ENCODE measurements at regions not wholly inside any gene's neighbourhood (a gene's known extent, or its start where the extent isn't known, plus 50 kb on each side); places are given as distances from the start of the nearest gene placed in this dataset.

DNA sequence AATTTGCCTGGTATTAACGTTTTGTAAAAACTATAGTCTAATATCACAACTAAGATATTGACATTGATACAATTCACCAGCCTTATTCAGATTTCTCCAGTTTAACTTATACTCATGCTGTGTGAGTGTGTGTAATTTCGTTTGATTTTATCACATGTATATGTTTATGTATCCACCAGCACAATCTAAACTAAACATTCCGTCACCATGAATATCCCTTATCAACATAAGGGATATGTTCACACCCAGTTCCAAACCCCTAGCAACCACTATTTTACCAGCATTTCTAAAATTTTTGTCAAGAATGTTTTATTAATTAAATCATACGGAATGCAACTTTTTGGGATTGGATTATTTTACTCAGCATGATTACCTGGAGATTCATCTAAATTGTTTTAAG lies 450.3 kb downstream of the FBXO15 start:
- Histone ChIP-seq H3K36me3 (ENCODE audit: insufficient read depth, low read length) (no peaks in the 10 kb centered on the region), H3K79me2 (ENCODE audit: insufficient read depth, low read length) (no peaks in the 10 kb centered on the region), H3K4me2 (ENCODE audit: low read depth, low read length, poor library complexity, severe bottlenecking) (no peak overlapping the region), H3F3A (ENCODE audit: low read depth) (no peaks in the 10 kb centered on the region), H2AFZ (ENCODE audit: low read length) (no peak overlapping the region), H3K27me3 (ENCODE audit: insufficient read depth, low read length, poor library complexity, severe bottlenecking) (no peaks in the 10 kb centered on the region), H3K9me3 (ENCODE audit: insufficient read depth, low read depth, low read length) (no peaks in the 10 kb centered on the region), H3K9me2 (replicated peaks; ENCODE audit: low read depth, low read length) (no peaks in the 10 kb centered on the region), H4K20me1 (ENCODE audit: insufficient read depth, low read length, poor library complexity, severe bottlenecking) (no peaks in the 10 kb centered on the region), H3K4me1 (ENCODE audit: insufficient read depth, low read length, poor library complexity, severe bottlenecking) (peaks cover 2% of the 10 kb centered on the region), H3K4me3 (ENCODE audit: low read length, poor library complexity, severe bottlenecking) (no peak overlapping the region), H3K9ac (ENCODE audit: low read depth, low read length, poor library complexity, severe bottlenecking) (no peak overlapping the region)
- TF ChIP-seq EZH2phosphoT487 (IDR thresholded peaks at IDR 0.05; ENCODE audit: borderline replicate concordance) (no peak), CTCF (conservative IDR thresholded peaks at IDR 0.05; ENCODE audit: low read length) (no peak)

DNA sequence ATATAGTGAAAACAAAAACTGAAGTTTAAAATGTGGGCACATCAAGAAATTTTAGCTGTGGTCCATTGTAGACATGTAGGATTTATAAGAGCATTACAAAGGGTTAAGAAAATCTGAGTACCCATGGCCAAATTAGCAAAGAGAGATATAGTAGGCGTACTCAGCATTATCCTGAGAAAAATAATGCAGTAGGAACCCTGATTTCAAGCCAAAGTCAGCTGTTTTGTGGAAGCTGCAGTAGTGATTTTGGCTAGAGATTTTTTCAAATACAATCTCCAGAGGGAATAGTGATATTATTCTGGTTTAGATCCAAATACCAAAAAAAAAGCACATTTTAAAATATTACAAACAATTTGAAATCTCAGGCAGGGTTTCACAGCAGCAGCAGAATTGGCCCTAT lies 450.9 kb downstream of the FBXO15 start:
- no peak overlapping the region for H3K4me3 ChIP-seq (ENCODE audit: low read length, poor library complexity, severe bottlenecking)
- no peaks in the 10 kb centered on the region for H3F3A ChIP-seq (ENCODE audit: low read depth)
- H3K4me1 ChIP-seq (ENCODE audit: insufficient read depth, low read length, poor library complexity, severe bottlenecking), result no peaks in the 10 kb centered on the region
- H3K9me2 ChIP-seq (replicated peaks; ENCODE audit: low read depth, low read length), result no peaks in the 10 kb centered on the region
- H3K36me3 ChIP-seq (ENCODE audit: insufficient read depth, low read length), result no peaks in the 10 kb centered on the region
- H3K4me2 ChIP-seq (ENCODE audit: low read depth, low read length, poor library complexity, severe bottlenecking), result no peak overlapping the region
- H2AFZ ChIP-seq (ENCODE audit: low read length), result no peak overlapping the region
- H3K79me2 ChIP-seq (ENCODE audit: insufficient read depth, low read length), result no peaks in the 10 kb centered on the region
- no peak overlapping the region for H3K9ac ChIP-seq (ENCODE audit: low read depth, low read length, poor library complexity, severe bottlenecking)
- no peaks in the 10 kb centered on the region for H4K20me1 ChIP-seq (ENCODE audit: insufficient read depth, low read length, poor library complexity, severe bottlenecking)
- no peaks in the 10 kb centered on the region for H3K9me3 ChIP-seq (ENCODE audit: insufficient read depth, low read depth, low read length)
- no peak for TF ChIP-seq EZH2phosphoT487 (IDR thresholded peaks at IDR 0.05; ENCODE audit: borderline replicate concordance)
- H3K27me3 ChIP-seq (ENCODE audit: insufficient read depth, low read length, poor library complexity, severe bottlenecking), result no peaks in the 10 kb centered on the region

DNA sequence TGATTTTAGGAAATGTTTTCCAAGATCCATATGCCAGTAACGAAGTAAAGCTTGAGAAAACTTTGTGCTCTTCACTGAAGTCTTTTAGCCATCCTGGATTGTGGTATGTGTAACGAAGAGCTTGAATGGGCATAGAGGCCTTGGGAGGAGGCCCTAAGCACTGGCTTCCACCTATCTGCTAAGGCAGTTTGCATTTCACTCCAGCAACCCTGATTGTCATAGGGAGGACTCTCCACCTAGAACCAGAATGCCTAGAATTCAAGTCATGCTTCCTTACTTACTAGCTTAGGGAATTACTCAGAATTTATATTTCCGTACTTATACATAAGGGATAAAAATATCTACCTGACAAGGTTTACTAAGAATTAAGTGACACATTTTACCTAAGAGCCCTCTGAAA lies 451.5 kb downstream of the FBXO15 start:
- H4K20me1 ChIP-seq (ENCODE audit: insufficient read depth, low read length, poor library complexity, severe bottlenecking), result no peaks in the 10 kb centered on the region
- no peaks in the 10 kb centered on the region for H3K79me2 ChIP-seq (ENCODE audit: insufficient read depth, low read length)
- no peaks in the 10 kb centered on the region for H3K36me3 ChIP-seq (ENCODE audit: insufficient read depth, low read length)
- no peak overlapping the region for H2AFZ ChIP-seq (ENCODE audit: low read length)
- no peak overlapping the region for H3K4me3 ChIP-seq (ENCODE audit: low read length, poor library complexity, severe bottlenecking)
- H3F3A ChIP-seq (ENCODE audit: low read depth), result no peaks in the 10 kb centered on the region
- H3K4me2 ChIP-seq (ENCODE audit: low read depth, low read length, poor library complexity, severe bottlenecking), result no peak overlapping the region
- H3K9ac ChIP-seq (ENCODE audit: low read depth, low read length, poor library complexity, severe bottlenecking), result no peak overlapping the region
- no peaks in the 10 kb centered on the region for H3K9me2 ChIP-seq (replicated peaks; ENCODE audit: low read depth, low read length)
- H3K9me3 ChIP-seq (ENCODE audit: insufficient read depth, low read depth, low read length), result no peaks in the 10 kb centered on the region
- H3K4me1 ChIP-seq (ENCODE audit: insufficient read depth, low read length, poor library complexity, severe bottlenecking), result no peaks in the 10 kb centered on the region
- no peaks in the 10 kb centered on the region for H3K27me3 ChIP-seq (ENCODE audit: insufficient read depth, low read length, poor library complexity, severe bottlenecking)
- TF ChIP-seq EZH2phosphoT487 (IDR thresholded peaks at IDR 0.05; ENCODE audit: borderline replicate concordance) (no peak), CTCF (conservative IDR thresholded peaks at IDR 0.05; ENCODE audit: low read length) (no peak)

GRCh38 chr18:73693091-73693490 lies 454.5 kb downstream of the FBXO15 start:
- Histone ChIP-seq H3K4me3 (ENCODE audit: low read length, poor library complexity, severe bottlenecking) (no peak overlapping the region), H3K9ac (ENCODE audit: low read depth, low read length, poor library complexity, severe bottlenecking) (no peak overlapping the region), H2AFZ (ENCODE audit: low read length) (no peak overlapping the region), H3K4me2 (ENCODE audit: low read depth, low read length, poor library complexity, severe bottlenecking) (no peak overlapping the region), H3K36me3 (ENCODE audit: insufficient read depth, low read length) (no peaks in the 10 kb centered on the region), H3K9me2 (replicated peaks; ENCODE audit: low read depth, low read length) (no peaks in the 10 kb centered on the region), H3K4me1 (ENCODE audit: insufficient read depth, low read length, poor library complexity, severe bottlenecking) (peaks cover 3% of the 10 kb centered on the region), H3K79me2 (ENCODE audit: insufficient read depth, low read length) (no peaks in the 10 kb centered on the region), H4K20me1 (ENCODE audit: insufficient read depth, low read length, poor library complexity, severe bottlenecking) (no peaks in the 10 kb centered on the region), H3F3A (ENCODE audit: low read depth) (no peaks in the 10 kb centered on the region), H3K27me3 (ENCODE audit: insufficient read depth, low read length, poor library complexity, severe bottlenecking) (no peaks in the 10 kb centered on the region), H3K9me3 (ENCODE audit: insufficient read depth, low read depth, low read length) (no peaks in the 10 kb centered on the region)
- TF ChIP-seq EZH2phosphoT487 (IDR thresholded peaks at IDR 0.05; ENCODE audit: borderline replicate concordance) (no peak), CTCF (conservative IDR thresholded peaks at IDR 0.05; ENCODE audit: low read length) (no peak)

All from Loucy (cell line).